Liver (tissue), 8 donors: ENCODE measurements at regions not wholly inside any gene's neighbourhood (a gene's known extent, or its start where the extent isn't known, plus 50 kb on each side); places are given as distances from the start of the nearest gene placed in this dataset.

Source experiments
- DNase-seq: peaks from one replicate; pipeline ENCODE4 v3.0.0-alpha.2; 2017; ENCODE audit warnings: low spot score
- H3K27ac ChIP-seq, 2 donors: one replicate each; pipeline ENCODE4 v1.7.0; 2013; ENCODE audit warnings: inconsistent platforms in 2 of 2, low read length in 2 of 2, control low read depth in 1 of 2, low read depth in 1 of 2, mild to moderate bottlenecking in 1 of 2
- H3K27me3 ChIP-seq, 4 donors: one replicate each; pipeline versions ENCODE4 v1.6.1 to v1.7.0; 2013; ENCODE audit warnings: low read length in 3 of 4, inconsistent platforms in 1 of 4, mild to moderate bottlenecking in 1 of 4, moderate library complexity in 1 of 4; ENCODE audit not compliant: control insufficient read depth in 4 of 4, insufficient read depth in 4 of 4
- H3K36me3 ChIP-seq, 4 donors: one replicate each; pipeline versions ENCODE4 v1.6.1 to v1.7.0; 2013; ENCODE audit warnings: low read length in 3 of 4, mild to moderate bottlenecking in 3 of 4, low read depth in 1 of 4, moderate library complexity in 1 of 4; ENCODE audit not compliant: control insufficient read depth in 4 of 4, insufficient read depth in 3 of 4
- H3K4me1 ChIP-seq, 4 donors: one replicate each; pipeline versions ENCODE4 v1.6.1 to v1.7.0; 2013; ENCODE audit warnings: low read length in 3 of 4, mild to moderate bottlenecking in 3 of 4, moderate library complexity in 1 of 4; ENCODE audit not compliant: control insufficient read depth in 4 of 4, insufficient read depth in 4 of 4
- H3K4me3 ChIP-seq, 3 donors: one replicate each; pipeline versions ENCODE4 v1.6.1 to v1.7.0; 2013; ENCODE audit warnings: low read length in 3 of 3, control low read depth in 1 of 3, low read depth in 1 of 3, mild to moderate bottlenecking in 1 of 3
- H3K9ac ChIP-seq, 2 donors: one replicate each; pipeline ENCODE4 v1.7.0; 2013; ENCODE audit warnings: low read length in 2 of 2, mild to moderate bottlenecking in 2 of 2, moderate library complexity in 2 of 2, control low read depth in 1 of 2, low read depth in 1 of 2
- H3K9me3 ChIP-seq, 4 donors: one replicate each; pipeline versions ENCODE4 v1.6.1 to v1.7.0; 2013; ENCODE audit warnings: low read length in 3 of 4; ENCODE audit not compliant: control insufficient read depth in 4 of 4
- EGR1 ChIP-seq, 2 donors: IDR thresholded peaks; 2 replicates each; pipeline ENCODE4 v1.6.1; 2016 to 2018; ENCODE audit warnings: antibody characterized with exemption in 2 of 2, low read depth in 2 of 2
- FOXA1 ChIP-seq: IDR thresholded peaks from 2 replicates; pipeline ENCODE4 v1.6.1; 2016; ENCODE audit warnings: antibody characterized with exemption
- GABPA ChIP-seq, 2 donors: IDR thresholded peaks in 1 of 2; conservative IDR thresholded peaks in 1 of 2; 2 replicates each; pipeline ENCODE4 v1.6.1; 2016; ENCODE audit warnings: antibody characterized with exemption in 2 of 2, mild to moderate bottlenecking in 1 of 2, moderate library complexity in 1 of 2
- HNF4A ChIP-seq, 2 donors: conservative IDR thresholded peaks; 2 replicates each; pipeline ENCODE4 v1.6.1; 2016; ENCODE audit warnings: antibody characterized with exemption in 2 of 2, mild to moderate bottlenecking in 2 of 2
- HNF4G ChIP-seq: IDR thresholded peaks from 2 replicates; pipeline ENCODE4 v1.6.1; 2016; ENCODE audit warnings: antibody characterized with exemption
- JUND ChIP-seq, 2 donors: IDR thresholded peaks; 2 replicates each; pipeline ENCODE4 v1.6.1; 2016; ENCODE audit warnings: antibody characterized with exemption in 2 of 2
- NR2F2 ChIP-seq: IDR thresholded peaks from 2 replicates; pipeline ENCODE4 v1.6.1; 2016; ENCODE audit warnings: antibody characterized with exemption
- RXRA ChIP-seq, 2 donors: IDR thresholded peaks; 2 replicates each; pipeline ENCODE4 v1.6.1; 2017 to 2018; ENCODE audit warnings: antibody characterized with exemption in 2 of 2, mild to moderate bottlenecking in 1 of 2
- TAF1 ChIP-seq: conservative IDR thresholded peaks from 2 replicates; pipeline ENCODE4 v1.6.1; 2016; ENCODE audit warnings: antibody characterized with exemption, mild to moderate bottlenecking
- YY1 ChIP-seq: IDR thresholded peaks from 2 replicates; pipeline ENCODE4 v1.6.1; 2016; ENCODE audit warnings: antibody characterized with exemption, mild to moderate bottlenecking
- WGBS: extraction: QIAGEN DNeasy Blood & Tissue Kit; methylation state at CpG from one replicate; pipeline ENCODE4 v1.1.7; 2013; 5-methylcytosine and 5-hydroxymethylcytosine counted together
- TF ChIP-seq, protein P1 (sequence below): IDR thresholded peaks from 2 replicates; pipeline ENCODE4 v1.6.1; 2016; ENCODE audit warnings: antibody characterized with exemption, mild to moderate bottlenecking
- TF ChIP-seq, protein P2 (sequence below): fragments of 150-350 bp; IDR thresholded peaks from 2 replicates; pipeline ENCODE4 v1.5.1; 2017; ENCODE audit warnings: improper control_type of control experiment, low read depth, low read length; ENCODE audit not compliant: missing input control
- TF ChIP-seq, protein P3 (sequence below): IDR thresholded peaks from 2 replicates; pipeline ENCODE4 v1.6.1; 2016; ENCODE audit warnings: antibody characterized with exemption
- TF ChIP-seq, protein P4 (sequence below): IDR thresholded peaks from 2 replicates; pipeline ENCODE4 v1.6.1; 2016; ENCODE audit warnings: antibody characterized with exemption
- donor health status: healthy.
- donor health status: healthy.
- donor health status: healthy.
- donor health status: healthy.
- donor health status: healthy.

DNA sequence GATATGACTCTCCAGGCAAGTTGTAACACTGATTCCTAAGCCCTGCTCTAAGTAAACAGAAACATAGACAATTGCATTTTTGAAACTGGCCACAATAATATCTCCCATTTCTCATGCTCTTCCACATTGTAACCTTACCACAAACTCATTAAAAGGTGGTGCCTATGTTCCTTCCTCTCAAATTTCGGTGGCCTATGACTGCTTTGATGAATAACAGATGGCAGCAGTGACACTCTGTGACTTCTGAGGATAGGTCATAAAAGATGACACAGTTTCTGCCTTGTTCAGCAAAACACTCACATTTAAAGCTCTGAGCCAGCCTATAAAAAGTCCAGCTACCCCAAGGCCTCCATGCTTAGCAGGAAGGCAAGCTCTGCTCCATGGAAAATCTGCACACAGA lies 195.2 kb downstream of the EFHB start:
- Histone ChIP-seq H3K27ac (no peak overlapping the region), H3K4me3 (no peak overlapping the region), H3K27me3 (no peaks in the 10 kb centered on the region), H3K9ac (no peak overlapping the region), H3K36me3 (no peaks in the 10 kb centered on the region), H3K9me3 (no peaks in the 10 kb centered on the region), H3K4me1 (peaks cover 0 to 7% (median 2%) of the 10 kb centered on the region in 4 donors)
- TF ChIP-seq, protein P1, sequence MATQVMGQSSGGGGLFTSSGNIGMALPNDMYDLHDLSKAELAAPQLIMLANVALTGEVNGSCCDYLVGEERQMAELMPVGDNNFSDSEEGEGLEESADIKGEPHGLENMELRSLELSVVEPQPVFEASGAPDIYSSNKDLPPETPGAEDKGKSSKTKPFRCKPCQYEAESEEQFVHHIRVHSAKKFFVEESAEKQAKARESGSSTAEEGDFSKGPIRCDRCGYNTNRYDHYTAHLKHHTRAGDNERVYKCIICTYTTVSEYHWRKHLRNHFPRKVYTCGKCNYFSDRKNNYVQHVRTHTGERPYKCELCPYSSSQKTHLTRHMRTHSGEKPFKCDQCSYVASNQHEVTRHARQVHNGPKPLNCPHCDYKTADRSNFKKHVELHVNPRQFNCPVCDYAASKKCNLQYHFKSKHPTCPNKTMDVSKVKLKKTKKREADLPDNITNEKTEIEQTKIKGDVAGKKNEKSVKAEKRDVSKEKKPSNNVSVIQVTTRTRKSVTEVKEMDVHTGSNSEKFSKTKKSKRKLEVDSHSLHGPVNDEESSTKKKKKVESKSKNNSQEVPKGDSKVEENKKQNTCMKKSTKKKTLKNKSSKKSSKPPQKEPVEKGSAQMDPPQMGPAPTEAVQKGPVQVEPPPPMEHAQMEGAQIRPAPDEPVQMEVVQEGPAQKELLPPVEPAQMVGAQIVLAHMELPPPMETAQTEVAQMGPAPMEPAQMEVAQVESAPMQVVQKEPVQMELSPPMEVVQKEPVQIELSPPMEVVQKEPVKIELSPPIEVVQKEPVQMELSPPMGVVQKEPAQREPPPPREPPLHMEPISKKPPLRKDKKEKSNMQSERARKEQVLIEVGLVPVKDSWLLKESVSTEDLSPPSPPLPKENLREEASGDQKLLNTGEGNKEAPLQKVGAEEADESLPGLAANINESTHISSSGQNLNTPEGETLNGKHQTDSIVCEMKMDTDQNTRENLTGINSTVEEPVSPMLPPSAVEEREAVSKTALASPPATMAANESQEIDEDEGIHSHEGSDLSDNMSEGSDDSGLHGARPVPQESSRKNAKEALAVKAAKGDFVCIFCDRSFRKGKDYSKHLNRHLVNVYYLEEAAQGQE: no peak
- DNase-seq: no peak
- WGBS: 65% methylated on average over 1 of the region's 1 CpG

DNA sequence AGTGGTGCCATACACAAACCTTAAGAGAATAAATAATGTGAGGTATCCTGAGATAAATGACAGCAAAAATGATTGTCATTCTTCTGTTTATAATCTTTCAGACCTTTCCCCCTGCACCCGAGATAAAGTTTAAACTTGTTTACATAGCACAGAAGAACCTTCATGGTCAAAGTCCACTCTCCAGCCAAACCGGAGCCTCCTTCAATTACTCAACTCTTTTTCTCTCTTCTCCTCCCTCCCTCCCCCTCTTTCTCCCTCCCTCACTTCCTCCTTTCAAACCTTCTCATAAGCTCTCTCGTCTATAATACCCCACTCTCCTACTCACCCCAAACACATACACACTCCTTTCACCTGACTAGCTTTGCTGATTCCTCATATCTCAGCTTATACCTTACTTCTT lies 198.9 kb downstream of the EFHB start:
- TF ChIP-seq RXRA (IDR thresholded peaks at IDR 0.05) (peak in 1 of 2 donors; percentile 7), HNF4A (conservative IDR thresholded peaks at IDR 0.05) (peak in 1 of 2 donors; percentile 43), YY1 (no peak)
- TF ChIP-seq, protein P2, sequence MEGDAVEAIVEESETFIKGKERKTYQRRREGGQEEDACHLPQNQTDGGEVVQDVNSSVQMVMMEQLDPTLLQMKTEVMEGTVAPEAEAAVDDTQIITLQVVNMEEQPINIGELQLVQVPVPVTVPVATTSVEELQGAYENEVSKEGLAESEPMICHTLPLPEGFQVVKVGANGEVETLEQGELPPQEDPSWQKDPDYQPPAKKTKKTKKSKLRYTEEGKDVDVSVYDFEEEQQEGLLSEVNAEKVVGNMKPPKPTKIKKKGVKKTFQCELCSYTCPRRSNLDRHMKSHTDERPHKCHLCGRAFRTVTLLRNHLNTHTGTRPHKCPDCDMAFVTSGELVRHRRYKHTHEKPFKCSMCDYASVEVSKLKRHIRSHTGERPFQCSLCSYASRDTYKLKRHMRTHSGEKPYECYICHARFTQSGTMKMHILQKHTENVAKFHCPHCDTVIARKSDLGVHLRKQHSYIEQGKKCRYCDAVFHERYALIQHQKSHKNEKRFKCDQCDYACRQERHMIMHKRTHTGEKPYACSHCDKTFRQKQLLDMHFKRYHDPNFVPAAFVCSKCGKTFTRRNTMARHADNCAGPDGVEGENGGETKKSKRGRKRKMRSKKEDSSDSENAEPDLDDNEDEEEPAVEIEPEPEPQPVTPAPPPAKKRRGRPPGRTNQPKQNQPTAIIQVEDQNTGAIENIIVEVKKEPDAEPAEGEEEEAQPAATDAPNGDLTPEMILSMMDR: no peak
- WGBS: 20% methylated on average over 3 of the region's 3 CpGs
- H3K27me3 ChIP-seq: no peaks in the 10 kb centered on the region
- H3K4me1 ChIP-seq: peaks cover 0 to 14% (median 3%) of the 10 kb centered on the region in 4 donors
- no peak overlapping the region for H3K27ac ChIP-seq
- no peaks in the 10 kb centered on the region for H3K36me3 ChIP-seq
- no peak overlapping the region for H3K9ac ChIP-seq
- no peaks in the 10 kb centered on the region for H3K9me3 ChIP-seq
- DNase-seq: no peak
- H3K4me3 ChIP-seq: no peak overlapping the region

DNA sequence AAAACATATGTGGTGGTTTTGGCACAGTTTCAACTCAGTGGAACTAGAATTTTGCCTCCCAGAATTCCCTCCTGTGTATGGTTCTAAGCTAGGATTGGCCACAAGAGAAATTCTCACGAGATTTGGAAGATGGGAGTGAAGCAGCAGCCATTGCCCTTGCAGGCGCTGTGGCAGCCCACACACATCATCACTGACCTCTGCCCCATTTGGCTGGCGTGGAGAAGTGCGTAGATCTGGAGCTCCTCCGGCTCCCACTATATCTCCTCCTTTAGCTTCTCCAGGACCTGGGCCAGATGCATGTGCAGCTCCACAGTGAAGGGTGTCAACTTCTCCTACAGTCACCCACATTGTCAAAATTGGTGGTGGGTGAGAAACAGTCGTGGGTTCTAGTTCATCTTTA lies 199.6 kb downstream of the EFHB start:
- WGBS: 75% methylated on average over 6 of the region's 6 CpGs
- no peak overlapping the region for H3K4me3 ChIP-seq
- no peak overlapping the region for H3K9ac ChIP-seq
- DNase-seq: no peak
- H3K27ac ChIP-seq: no peak overlapping the region
- H3K36me3 ChIP-seq: no peaks in the 10 kb centered on the region
- H3K9me3 ChIP-seq: no peaks in the 10 kb centered on the region
- H3K27me3 ChIP-seq: no peaks in the 10 kb centered on the region
- peaks cover 0 to 15% (median 3%) of the 10 kb centered on the region in 4 donors for H3K4me1 ChIP-seq
- TF ChIP-seq, protein P3, sequence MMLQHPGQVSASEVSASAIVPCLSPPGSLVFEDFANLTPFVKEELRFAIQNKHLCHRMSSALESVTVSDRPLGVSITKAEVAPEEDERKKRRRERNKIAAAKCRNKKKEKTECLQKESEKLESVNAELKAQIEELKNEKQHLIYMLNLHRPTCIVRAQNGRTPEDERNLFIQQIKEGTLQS: no peak
- TF ChIP-seq NR2F2: no peak
- TF ChIP-seq, protein P4, sequence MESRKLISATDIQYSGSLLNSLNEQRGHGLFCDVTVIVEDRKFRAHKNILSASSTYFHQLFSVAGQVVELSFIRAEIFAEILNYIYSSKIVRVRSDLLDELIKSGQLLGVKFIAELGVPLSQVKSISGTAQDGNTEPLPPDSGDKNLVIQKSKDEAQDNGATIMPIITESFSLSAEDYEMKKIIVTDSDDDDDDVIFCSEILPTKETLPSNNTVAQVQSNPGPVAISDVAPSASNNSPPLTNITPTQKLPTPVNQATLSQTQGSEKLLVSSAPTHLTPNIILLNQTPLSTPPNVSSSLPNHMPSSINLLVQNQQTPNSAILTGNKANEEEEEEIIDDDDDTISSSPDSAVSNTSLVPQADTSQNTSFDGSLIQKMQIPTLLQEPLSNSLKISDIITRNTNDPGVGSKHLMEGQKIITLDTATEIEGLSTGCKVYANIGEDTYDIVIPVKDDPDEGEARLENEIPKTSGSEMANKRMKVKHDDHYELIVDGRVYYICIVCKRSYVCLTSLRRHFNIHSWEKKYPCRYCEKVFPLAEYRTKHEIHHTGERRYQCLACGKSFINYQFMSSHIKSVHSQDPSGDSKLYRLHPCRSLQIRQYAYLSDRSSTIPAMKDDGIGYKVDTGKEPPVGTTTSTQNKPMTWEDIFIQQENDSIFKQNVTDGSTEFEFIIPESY: no peak
- no peak for TF ChIP-seq HNF4A (conservative IDR thresholded peaks at IDR 0.05)
- TF ChIP-seq, protein P2: no peak
- TF ChIP-seq FOXA1: no peak
- TF ChIP-seq, protein P1: no peak
- no peak for TF ChIP-seq GABPA (IDR thresholded peaks at IDR 0.05 in 1 of 2, conservative IDR thresholded peaks at IDR 0.05 in 1 of 2)
- no peak for TF ChIP-seq EGR1 (IDR thresholded peaks at IDR 0.05; ENCODE audit: low read depth in 2 of 2)
- TF ChIP-seq JUND (IDR thresholded peaks at IDR 0.05): no peak
- TF ChIP-seq HNF4G: no peak
- TF ChIP-seq TAF1: no peak
- no peak for TF ChIP-seq YY1
